D721Med (cell line): ENCODE measurements at regions not wholly inside any gene's neighbourhood (a gene's known extent, or its start where the extent isn't known, plus 50 kb on each side); places are given as distances from the start of the nearest gene placed in this dataset.

Source experiments
- DNase-seq: peaks from one replicate; pipeline ENCODE4 v3.0.0; 2011; ENCODE audit warnings: low spot score; ENCODE audit not compliant: insufficient read length
- FAIRE-seq: peaks from 2 replicates; lab custom pipeline; 2011; peaks lifted over from hg19 to GRCh38; lab: Jason Lieb, UNC
- CTCF ChIP-seq: IDR thresholded peaks from 2 replicates; pipeline ENCODE4 v1.5.1; 2012; ENCODE audit warnings: mild to moderate bottlenecking, control low read depth; ENCODE audit not compliant: insufficient read depth; ENCODE audit errors: missing control alignments

GRCh38 chr6:81864124-81864523 lies 111.6 kb upstream of the TENT5A start:
- DNase-seq (no peak), FAIRE-seq (no peak)
- TF ChIP-seq CTCF, result no peak

DNA sequence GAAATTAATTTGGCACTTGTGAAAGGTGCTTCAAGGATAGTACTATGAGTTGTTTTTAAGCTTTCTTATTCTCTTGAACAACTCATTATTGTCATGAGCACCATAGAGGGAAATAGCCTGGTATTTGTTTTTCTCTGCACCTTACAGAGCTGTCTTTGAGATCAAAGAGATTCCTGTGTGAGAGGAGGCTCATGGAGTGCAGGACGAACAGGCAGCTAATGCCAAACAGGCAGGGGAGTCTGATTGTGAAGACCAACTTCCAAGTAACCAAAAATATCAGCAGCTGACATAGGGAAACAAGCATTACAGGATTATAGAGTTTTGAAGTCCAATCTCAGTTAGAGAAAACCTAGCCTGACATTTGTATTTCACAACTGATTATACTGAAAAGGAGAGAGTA lies 110.6 kb upstream of the TENT5A start:
- DNase-seq (no peak), FAIRE-seq (no peak)
- TF ChIP-seq CTCF, result no peak

GRCh38 chr6:81861281-81861680 lies 108.8 kb upstream of the TENT5A start:
- DNase-seq (no peak), FAIRE-seq (no peak)
- no peak for TF ChIP-seq CTCF

GRCh38 chr6:81859884-81860283 lies 107.4 kb upstream of the TENT5A start:
- TF ChIP-seq CTCF, result no peak
- DNase-seq (no peak), FAIRE-seq (no peak)

- FAIRE-seq (no peak), DNase-seq (no peak)
- no peak for TF ChIP-seq CTCF
Observed at GRCh38 chr6:81857812-81858211, 105.3 kb upstream of the TENT5A start.

DNA sequence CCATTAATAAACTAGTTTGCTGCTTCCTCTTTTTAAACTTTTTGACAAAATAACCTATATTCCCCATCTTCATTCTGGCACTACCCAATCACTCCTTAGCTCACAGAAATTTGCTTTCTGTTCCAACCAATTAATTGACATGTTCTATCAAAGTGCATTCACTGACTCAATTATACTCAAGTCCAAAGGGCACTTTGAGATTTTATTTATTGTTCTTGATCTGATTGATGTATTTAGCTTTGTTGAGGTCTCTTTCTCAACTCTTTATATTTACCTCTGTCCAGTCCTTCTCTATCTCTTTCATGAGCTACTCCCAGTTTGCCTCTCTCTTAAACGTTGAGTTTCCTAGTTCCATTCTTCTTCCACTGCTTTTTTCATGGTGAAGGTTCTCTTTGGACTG lies 104.4 kb upstream of the TENT5A start:
- TF ChIP-seq CTCF, result no peak
- FAIRE-seq (no peak), DNase-seq (no peak)

- no peak for TF ChIP-seq CTCF
- FAIRE-seq (no peak), DNase-seq (no peak)
Observed at GRCh38 chr6:81854474-81854873, 102.0 kb upstream of the TENT5A start.
